GM11168 (cell line): ENCODE measurements at regions not wholly inside any gene's neighbourhood (a gene's known extent, or its start where the extent isn't known, plus 50 kb on each side); places are given as distances from the start of the nearest gene placed in this dataset.

Experiments
- in situ Hi-C: fragments of 300-500 bp; cut with MboI; formaldehyde crosslinking; loops from one replicate; pipeline ENCODE4 v1.12.0; 2022; ENCODE audit warnings: low sequenced_read_pairs; ENCODE audit not compliant: unreplicated experiment

- in situ Hi-C loops: no loop called here
Measured at GRCh38 chr1:101154547-101154946, 82.3 kb upstream of the S1PR1 start.

DNA sequence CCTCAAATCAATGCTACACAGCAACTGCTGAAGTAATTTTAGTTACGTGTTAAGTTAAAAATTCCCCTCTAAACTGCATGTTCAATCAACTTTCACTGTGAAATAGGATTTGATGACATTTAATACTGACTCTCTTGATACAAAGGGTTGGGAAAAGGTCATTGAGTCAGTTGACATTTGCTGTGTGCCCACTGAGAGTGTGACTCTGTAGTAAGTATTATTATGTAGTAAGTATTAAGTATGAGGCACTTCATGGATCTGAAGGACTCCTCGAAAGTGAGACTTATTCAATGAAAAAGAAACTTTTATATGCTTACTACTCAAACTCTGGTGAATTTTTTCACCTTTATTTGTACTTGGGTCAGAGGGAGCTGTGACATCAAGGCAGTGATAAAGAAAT is 83.1 kb upstream of the S1PR1 start:
- in situ Hi-C loops: no loop called here

DNA sequence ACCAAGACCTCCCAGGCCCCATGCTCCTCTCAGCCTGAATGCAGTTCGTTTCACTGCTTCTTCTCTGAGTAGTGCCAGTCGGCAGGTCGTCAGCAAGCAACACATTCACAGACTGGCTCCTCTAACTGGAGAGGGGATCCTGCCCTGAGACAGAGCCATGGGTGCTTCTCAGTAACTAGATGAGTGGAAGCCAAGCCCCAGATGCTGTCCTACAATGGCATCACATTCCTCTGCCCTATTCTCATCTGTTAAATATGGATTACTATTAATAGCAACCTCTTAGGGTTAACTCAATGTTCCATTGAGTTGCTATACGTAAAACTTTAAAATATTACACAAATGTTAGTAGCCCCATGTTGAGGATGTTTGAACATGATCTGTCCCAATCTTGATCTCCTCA is 84.2 kb upstream of the S1PR1 start:
- in situ Hi-C loops: no loop called here

DNA sequence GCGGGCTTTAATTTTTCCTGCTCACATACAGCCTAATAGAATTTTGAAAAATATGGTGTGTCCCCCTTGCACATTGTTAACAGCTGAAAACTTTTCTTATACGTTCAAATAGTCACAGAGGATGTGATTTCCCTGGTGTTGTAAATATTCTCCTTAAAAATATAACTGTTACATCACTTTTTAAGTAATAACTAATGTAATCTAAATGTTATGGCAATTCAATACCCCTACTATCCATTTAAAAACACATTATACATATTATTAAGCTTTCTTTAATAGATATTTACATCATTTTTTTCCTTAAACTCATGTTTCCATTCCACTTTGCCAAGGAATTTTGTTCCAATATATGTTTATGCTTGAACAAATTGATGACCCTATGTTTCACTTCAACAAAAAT is 85.5 kb upstream of the S1PR1 start:
- in situ Hi-C loops: no loop called here

- in situ Hi-C loops: no loop called here
Measured at GRCh38 chr1:101150670-101151069, 86.1 kb upstream of the S1PR1 start.

DNA sequence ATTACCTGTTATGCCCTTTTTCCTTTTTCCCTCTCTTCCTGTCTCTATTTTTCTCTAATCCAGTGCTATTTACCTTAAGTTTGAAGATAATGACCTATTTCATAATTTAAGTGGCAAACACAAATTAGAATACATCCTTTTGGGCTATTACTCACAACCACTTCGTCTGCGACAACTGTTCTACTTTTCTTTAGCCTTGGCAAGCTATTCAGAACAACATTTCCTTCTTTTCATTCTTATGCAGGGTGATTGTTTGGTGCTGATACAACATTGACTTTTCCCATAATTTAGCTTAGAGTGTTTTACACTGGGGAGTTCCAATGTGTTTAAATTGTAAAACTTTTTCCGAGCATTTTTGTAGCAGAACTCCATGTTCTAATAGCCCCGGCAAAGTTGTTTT is 86.6 kb upstream of the S1PR1 start:
- in situ Hi-C loops: no loop called here

GRCh38 chr1:101148980-101149379 is 87.8 kb upstream of the S1PR1 start:
- in situ Hi-C loops: loop anchor here (10.0 kb wide), 1 partner anchor 136 kb away; no protein-coding TSS in a partner anchor

- in situ Hi-C loops: loop anchor here (10.0 kb wide), 1 partner anchor 137 kb away; no protein-coding TSS in a partner anchor
Measured at GRCh38 chr1:101147381-101147780, 89.4 kb upstream of the S1PR1 start.

DNA sequence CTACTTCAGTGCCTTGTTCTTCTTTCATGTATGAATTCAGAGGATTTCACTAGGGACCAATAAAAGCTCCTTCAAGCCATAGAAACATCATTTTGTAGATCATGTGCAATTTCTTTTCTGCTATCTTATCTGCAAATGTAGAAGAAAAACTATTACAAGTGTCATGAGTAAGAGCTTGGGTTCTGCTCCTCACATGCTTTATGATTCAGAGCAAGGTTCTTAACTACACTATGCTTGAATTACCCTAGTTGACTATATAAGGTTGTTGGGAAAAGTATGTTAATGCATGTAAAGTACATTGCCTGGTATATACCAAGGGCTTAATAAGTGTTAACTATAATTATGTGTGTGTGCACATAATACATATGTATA is 91.4 kb upstream of the S1PR1 start:
- in situ Hi-C loops: loop anchor here (10.0 kb wide), 1 partner anchor 139 kb away; no protein-coding TSS in a partner anchor

DNA sequence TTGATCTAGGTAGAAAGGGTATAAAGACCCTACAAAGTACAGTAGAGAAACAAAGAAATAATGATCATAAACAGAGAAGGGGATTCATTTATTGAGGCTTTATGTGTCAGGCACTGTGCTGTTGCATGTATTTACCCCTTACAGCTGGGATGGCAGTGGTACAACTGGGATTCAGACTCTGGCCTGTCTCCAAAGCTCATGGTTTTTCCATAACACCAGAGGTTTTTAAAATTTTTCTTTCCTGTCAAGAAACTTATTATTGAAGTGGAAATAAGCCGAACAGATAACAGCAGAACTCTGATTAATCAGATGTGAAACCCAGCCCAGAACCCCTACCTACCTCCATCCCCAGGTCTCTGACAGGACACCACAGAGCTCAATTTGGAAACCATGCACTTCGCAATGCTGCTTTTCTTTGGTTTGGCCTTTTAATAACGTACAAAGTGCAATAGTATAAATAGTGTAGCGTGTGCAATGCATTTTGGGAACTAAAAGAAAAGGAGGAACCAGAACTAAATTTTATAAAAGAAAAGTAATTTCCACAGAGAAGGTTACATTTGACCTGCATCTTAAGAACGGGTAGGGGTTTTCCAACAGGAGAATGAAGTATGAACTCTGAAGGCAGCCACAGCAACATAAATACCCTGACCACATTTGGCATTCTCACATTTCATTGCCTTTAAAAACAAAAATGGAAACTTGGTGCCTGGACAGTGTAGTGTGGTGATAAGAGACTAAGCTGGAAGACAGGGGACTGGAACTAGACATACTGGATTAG is 92.0 kb upstream of the S1PR1 start:
- in situ Hi-C loops: loop anchor here (10.0 kb wide), 1 partner anchor 140 kb away; no protein-coding TSS in a partner anchor

GRCh38 chr1:101142244-101142643 is 94.6 kb upstream of the S1PR1 start:
- in situ Hi-C loops: loop anchor here (10.0 kb wide), 1 partner anchor 143 kb away; no protein-coding TSS in a partner anchor

- in situ Hi-C loops: loop anchor here (10.0 kb wide), 1 partner anchor 143 kb away; no protein-coding TSS in a partner anchor
Measured at GRCh38 chr1:101141376-101141775, 95.4 kb upstream of the S1PR1 start.

GRCh38 chr1:101139821-101140718 is 96.7 kb upstream of the S1PR1 start:
- in situ Hi-C loops: loop anchor here (10.0 kb wide), 1 partner anchor 145 kb away; no protein-coding TSS in a partner anchor

- in situ Hi-C loops: no loop called here
Measured at GRCh38 chr1:101139130-101139529, 97.7 kb upstream of the S1PR1 start.

GRCh38 chr1:101137144-101138126 is 99.4 kb upstream of the S1PR1 start:
- in situ Hi-C loops: no loop called here

DNA sequence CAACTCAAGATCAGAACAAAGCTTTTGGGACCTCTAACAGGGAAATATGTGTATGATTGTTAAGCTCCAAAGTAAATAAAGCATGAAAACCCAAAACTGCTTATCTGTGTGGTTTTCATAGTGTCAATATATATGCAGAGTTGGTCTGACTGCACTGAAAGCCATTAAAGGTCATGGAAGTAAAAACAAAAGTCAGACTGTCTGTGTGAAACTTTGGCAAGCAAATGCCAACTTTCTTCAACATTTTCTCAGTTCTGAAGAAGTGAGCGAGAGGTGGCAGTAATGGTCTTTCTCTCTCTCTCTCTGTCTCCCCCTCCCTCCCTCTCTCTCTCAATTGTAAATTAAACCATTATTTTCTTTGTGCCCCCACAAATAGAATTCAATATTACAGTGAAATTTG is 100.1 kb upstream of the S1PR1 start:
- in situ Hi-C loops: no loop called here

- in situ Hi-C loops: no loop called here
Measured at GRCh38 chr1:101136271-101136670, 100.5 kb upstream of the S1PR1 start.

DNA sequence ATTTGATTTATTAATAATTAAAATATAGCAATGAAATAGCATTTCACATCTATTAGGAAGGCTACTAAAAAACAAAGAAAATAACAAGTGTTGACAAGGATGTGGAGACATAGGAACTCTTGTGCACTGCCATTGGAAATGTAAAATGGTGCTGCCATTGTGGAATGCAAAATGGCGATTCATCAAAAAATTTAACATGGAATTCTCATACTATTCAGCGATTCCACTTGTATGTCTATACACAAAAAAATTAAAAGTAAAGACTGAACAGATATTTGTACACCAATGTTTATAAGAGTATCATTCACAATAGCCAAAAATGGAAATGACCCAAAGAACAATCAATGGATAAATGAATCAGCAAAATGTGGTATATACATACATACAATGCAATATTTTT is 101.3 kb upstream of the S1PR1 start:
- in situ Hi-C loops: no loop called here

- in situ Hi-C loops: no loop called here
Measured at GRCh38 chr1:101131239-101131843, 105.5 kb upstream of the S1PR1 start.
